ENCODE measurements at regions not wholly inside any gene's neighbourhood (a gene's known extent, or its start where the extent isn't known, plus 50 kb on each side); places are given as distances from the start of the nearest gene placed in this dataset.
"Not testable (repeated sequence)": the region's sequence is repeated elsewhere in the genome, so short reads cannot be mapped to it uniquely, and the experiment has no call there.

- H3K79me2 ChIP-seq (ENCODE audit: control insufficient read depth, insufficient read depth, low read length); intact Hi-C loops (cut with micrococcal nuclease); POLR2A ChIA-PET; FAIRE-seq; DNase-seq (ENCODE audit: extremely low read depth in 1 of 4, low spot score in 3 of 4); BruUV-seq (replicated peaks); H3K4me3 ChIP-seq; in situ Hi-C loops (cut with MboI); CTCF ChIA-PET (ENCODE audit: low intra/inter-chr PET ratio); H3K4me2 ChIP-seq (ENCODE audit: insufficient read depth, low read length); H3K9ac ChIP-seq (ENCODE audit: insufficient read depth in 1 of 2, low read depth in 2 of 2, low read length in 2 of 2); H3K9me3 ChIP-seq (replicated peaks; ENCODE audit: control insufficient read depth, insufficient read depth, low read depth, low read length); H3K4me1 ChIP-seq (replicated peaks in 1 of 2; ENCODE audit: control insufficient read depth in 2 of 2, insufficient read depth in 2 of 2, low read length in 2 of 2); H3K27me3 ChIP-seq (ENCODE audit: control insufficient read depth in 2 of 2, insufficient read depth in 2 of 2, low read length in 2 of 2); ATAC-seq; H3K36me3 ChIP-seq (ENCODE audit: control insufficient read depth, insufficient read depth, low read length); H3K9me1 ChIP-seq (ENCODE audit: control insufficient read depth, insufficient read depth, low read length); H4K20me1 ChIP-seq (replicated peaks; ENCODE audit: control insufficient read depth, insufficient read depth, low read length); H3K27ac ChIP-seq (ENCODE audit: extremely low read depth, low read depth, low read length); H2AFZ ChIP-seq (ENCODE audit: low read depth, low read length): not testable (repeated sequence)
- TF ChIP-seq SPI1 (IDR thresholded peaks at IDR 0.05; ENCODE audit: borderline replicate concordance, low read depth, low read length): peak; percentile 51; the same call in 1 of the 2 replicates
- TF ChIP-seq ATF7 (IDR thresholded peaks at IDR 0.05): peak; percentile 53; the same call in 1 of the 2 replicates
- 16% methylated on average over 3 of the region's 3 CpGs for WGBS (ENCODE audit: insufficient coverage, low coverage, missing lambda C conversion rate)
Measured at GRCh38 chr10:22121181-22121580, 96.6 kb downstream of the EBLN1 start.

- H3K9me3 ChIP-seq (replicated peaks; ENCODE audit: control insufficient read depth, insufficient read depth, low read depth, low read length); H3K27ac ChIP-seq (ENCODE audit: extremely low read depth, low read depth, low read length); CTCF ChIA-PET (ENCODE audit: low intra/inter-chr PET ratio); H3K4me3 ChIP-seq; H3K27me3 ChIP-seq (ENCODE audit: control insufficient read depth in 2 of 2, insufficient read depth in 2 of 2, low read length in 2 of 2); H4K20me1 ChIP-seq (replicated peaks; ENCODE audit: control insufficient read depth, insufficient read depth, low read length); FAIRE-seq; H2AFZ ChIP-seq (ENCODE audit: low read depth, low read length); DNase-seq (ENCODE audit: extremely low read depth in 1 of 4, low spot score in 3 of 4); ATAC-seq; H3K79me2 ChIP-seq (ENCODE audit: control insufficient read depth, insufficient read depth, low read length); H3K36me3 ChIP-seq (ENCODE audit: control insufficient read depth, insufficient read depth, low read length); H3K9me1 ChIP-seq (ENCODE audit: control insufficient read depth, insufficient read depth, low read length); H3K4me1 ChIP-seq (replicated peaks in 1 of 2; ENCODE audit: control insufficient read depth in 2 of 2, insufficient read depth in 2 of 2, low read length in 2 of 2); H3K9ac ChIP-seq (ENCODE audit: insufficient read depth in 1 of 2, low read depth in 2 of 2, low read length in 2 of 2); H3K4me2 ChIP-seq (ENCODE audit: insufficient read depth, low read length); BruUV-seq (replicated peaks); intact Hi-C loops (cut with micrococcal nuclease); in situ Hi-C loops (cut with MboI); POLR2A ChIA-PET: not testable (repeated sequence)
- peak in 1 of 2 experiments; percentile 94 for TF ChIP-seq AFF1 (IDR thresholded peaks at IDR 0.05; ENCODE audit: low read depth in 1 of 2, partially characterized antibody in 2 of 2)
- 88% methylated on average over 1 of the region's 1 CpG for WGBS (ENCODE audit: insufficient coverage, low coverage, missing lambda C conversion rate)
Measured at GRCh38 chr10:22120072-22120471, 97.7 kb downstream of the EBLN1 start.
